Astrocyte of the spinal cord (primary cell): ENCODE measurements at regions not wholly inside any gene's neighbourhood (a gene's known extent, or its start where the extent isn't known, plus 50 kb on each side); places are given as distances from the start of the nearest gene placed in this dataset.

Experiments
- DNase-seq: peaks from one replicate; pipeline ENCODE4 v3.0.0; 2011; ENCODE audit warnings: low read depth, low spot score
- H3K4me3 ChIP-seq: 2 replicates; pipeline ENCODE4 v1.5.1; 2011; ENCODE audit warnings: low read depth, mild to moderate bottlenecking, low read length, moderate library complexity
- CTCF ChIP-seq: IDR thresholded peaks from 2 replicates; pipeline ENCODE4 v1.5.1; 2012; ENCODE audit warnings: low read depth, mild to moderate bottlenecking, low read length, inconsistent platforms
- in situ Hi-C: cut with HindIII; loops from 2 replicates; pipeline ENCODE4 v1.10.0; 2017; ENCODE audit warnings: low sequenced_read_pairs

- no peak for DNase-seq
- TF ChIP-seq CTCF: no peak
- in situ Hi-C loops: no loop called here
- no peak overlapping the region for H3K4me3 ChIP-seq
Measured at GRCh38 chrX:5449323-5449722, 779.3 kb downstream of the NLGN4X start.

DNA sequence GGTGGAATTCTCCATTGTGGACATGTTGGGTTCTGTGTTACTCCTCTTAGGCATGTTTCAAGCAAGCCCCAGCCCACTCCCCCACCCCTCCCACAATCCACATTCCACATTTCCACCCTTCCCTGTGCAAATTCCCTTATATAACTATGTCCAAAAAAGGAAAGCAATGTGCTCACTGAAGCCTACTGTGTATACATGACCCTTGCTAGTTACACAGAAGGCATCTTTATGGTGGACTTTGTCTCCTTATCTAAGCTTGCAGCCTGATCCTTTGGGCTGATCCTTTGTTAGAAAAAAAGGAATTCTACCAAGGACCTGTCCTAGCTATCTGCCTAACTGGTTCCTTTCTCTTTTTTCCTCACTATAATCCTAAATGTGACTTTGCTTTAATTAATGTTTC lies 796.8 kb downstream of the NLGN4X start:
- TF ChIP-seq CTCF: no peak
- no peak overlapping the region for H3K4me3 ChIP-seq
- in situ Hi-C loops: no loop called here
- DNase-seq: no peak

- in situ Hi-C loops: no loop called here
- H3K4me3 ChIP-seq: no peak overlapping the region
- TF ChIP-seq CTCF: no peak
- DNase-seq: no peak
Measured at GRCh38 chrX:5425119-5425518, 803.5 kb downstream of the NLGN4X start.

- in situ Hi-C loops: no loop called here
- H3K4me3 ChIP-seq: no peak overlapping the region
- no peak for TF ChIP-seq CTCF
- no peak for DNase-seq
Measured at GRCh38 chrX:5417381-5417780, 811.3 kb downstream of the NLGN4X start.

DNA sequence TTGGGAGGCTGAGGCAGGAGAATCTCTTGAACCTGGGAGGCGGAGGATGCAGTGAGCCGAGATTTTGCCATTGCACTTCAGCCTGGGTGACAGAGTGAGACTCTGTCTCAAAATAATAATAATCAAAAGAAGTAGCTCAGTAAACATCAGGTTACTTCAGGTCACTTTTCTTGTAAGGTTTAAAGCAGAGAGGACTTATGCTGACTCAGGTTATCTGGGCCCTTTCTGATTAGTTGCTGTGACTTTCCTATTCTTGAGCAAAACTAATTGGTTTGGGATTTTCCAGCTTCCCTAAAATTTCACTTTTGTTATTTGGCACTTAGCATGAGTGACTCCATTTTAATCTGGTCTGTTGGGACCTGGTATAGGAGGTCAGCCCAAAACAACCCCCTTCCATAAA lies 812.9 kb downstream of the NLGN4X start:
- no peak for TF ChIP-seq CTCF
- DNase-seq: no peak
- in situ Hi-C loops: no loop called here
- no peak overlapping the region for H3K4me3 ChIP-seq

DNA sequence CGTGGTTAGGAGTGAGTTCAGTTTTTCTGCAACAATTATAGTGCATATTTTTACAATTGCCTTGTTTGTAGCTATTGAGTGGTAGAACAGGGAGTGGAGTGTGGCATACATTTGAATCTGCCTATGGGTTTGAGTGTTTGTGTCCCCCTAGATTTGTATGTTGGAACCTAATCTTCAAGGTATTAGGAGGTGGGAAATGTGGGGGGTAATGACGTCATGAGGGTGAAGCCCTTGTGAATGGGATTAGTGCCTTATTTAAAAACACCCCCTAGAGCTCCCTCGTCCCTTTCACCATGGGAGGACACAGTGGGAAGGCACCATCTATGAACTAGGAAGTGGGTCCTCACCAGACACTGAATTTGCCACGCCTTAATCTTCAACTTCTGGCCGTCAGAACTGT lies 819.6 kb downstream of the NLGN4X start:
- no peak for TF ChIP-seq CTCF
- no peak overlapping the region for H3K4me3 ChIP-seq
- in situ Hi-C loops: no loop called here
- DNase-seq: no peak

- in situ Hi-C loops: no loop called here
- H3K4me3 ChIP-seq: no peak overlapping the region
- DNase-seq: no peak
- no peak for TF ChIP-seq CTCF
Measured at GRCh38 chrX:5402461-5402860, 826.2 kb downstream of the NLGN4X start.
